Naive thymus-derived CD4-positive, alpha-beta T cell (primary cell): ENCODE measurements at regions not wholly inside any gene's neighbourhood (a gene's known extent, or its start where the extent isn't known, plus 50 kb on each side); places are given as distances from the start of the nearest gene placed in this dataset.

Experiments used
- ATAC-seq: fragments of 150-1000 bp; cut with Tn5 transposase; 2 replicates; pipeline ENCODE4 v1.10.0; 2021; ENCODE audit warnings: mild to moderate bottlenecking, moderate library complexity
- CTCF ChIA-PET: fragments of 350-600 bp; sonication (Branson Sonifier 250); formaldehyde crosslinking; loops from one replicate; lab custom pipeline; 2021; ENCODE audit warnings: antibody characterized with exemption; lab: Charles Lee
- POLR2A ChIA-PET: fragments of 350-600 bp; sonication (Branson Sonifier 250); formaldehyde crosslinking; loops from one replicate; lab custom pipeline; 2021; ENCODE audit warnings: antibody characterized with exemption, inconsistent platforms; lab: Charles Lee
- DNase-seq, 9 donors: peaks; one replicate each; pipeline versions ENCODE4 v3.0.0 to v3.0.0-alpha.2; 2020 to 2022; ENCODE audit warnings: mixed read lengths in 1 of 9
- H3K27ac ChIP-seq: one replicate; pipeline ENCODE4 v1.7.0; 2013; ENCODE audit warnings: mild to moderate bottlenecking, low read depth, low read length, moderate library complexity
- H3K27me3 ChIP-seq, 2 donors: one replicate each; pipeline ENCODE4 v1.7.0; 2013; ENCODE audit warnings: low read length in 2 of 2, mild to moderate bottlenecking in 2 of 2, moderate library complexity in 2 of 2; ENCODE audit not compliant: control insufficient read depth in 2 of 2, insufficient read depth in 2 of 2
- H3K36me3 ChIP-seq, 3 experiments: 1 replicate in 2 of 3; 2 replicates in 1 of 3; pipeline ENCODE4 v1.7.0; 2013; ENCODE audit warnings: low read length in 3 of 3, mild to moderate bottlenecking in 3 of 3, moderate library complexity in 1 of 3; ENCODE audit not compliant: insufficient read depth in 3 of 3, control insufficient read depth in 2 of 3
- H3K4me1 ChIP-seq, 2 donors: one replicate each; pipeline ENCODE4 v1.7.0; 2013; ENCODE audit warnings: low read length in 2 of 2, mild to moderate bottlenecking in 2 of 2, moderate library complexity in 1 of 2; ENCODE audit not compliant: control insufficient read depth in 2 of 2, insufficient read depth in 2 of 2
- H3K4me3 ChIP-seq: 2 replicates; pipeline ENCODE4 v1.7.0; 2013; ENCODE audit warnings: mild to moderate bottlenecking, low read length
- H3K9me3 ChIP-seq, 3 experiments: 1 replicate in 2 of 3; 2 replicates in 1 of 3; pipeline ENCODE4 v1.7.0; 2013; ENCODE audit warnings: low read length in 3 of 3; ENCODE audit not compliant: control insufficient read depth in 2 of 3
- H3K27ac Mint-ChIP-seq, 9 donors: one replicate each; pipeline ENCODE4 v1.8.0; 2020 to 2022; ENCODE audit warnings: mixed read lengths in 9 of 9, mild to moderate bottlenecking in 8 of 9, moderate library complexity in 5 of 9, inconsistent platforms in 2 of 9
- H3K27me3 Mint-ChIP-seq, 5 donors: one replicate each; pipeline ENCODE4 v1.8.0; 2021 to 2022; ENCODE audit warnings: mixed read lengths in 5 of 5, mild to moderate bottlenecking in 1 of 5
- H3K36me3 Mint-ChIP-seq, 5 donors: one replicate each; pipeline ENCODE4 v1.8.0; 2020 to 2022; ENCODE audit warnings: mixed read lengths in 5 of 5, mild to moderate bottlenecking in 3 of 5, inconsistent platforms in 1 of 5
- H3K4me1 Mint-ChIP-seq, 7 donors: one replicate each; pipeline ENCODE4 v1.8.0; 2020 to 2022; ENCODE audit warnings: mixed read lengths in 7 of 7, mild to moderate bottlenecking in 3 of 7, inconsistent platforms in 1 of 7
- H3K4me3 Mint-ChIP-seq, 10 donors: one replicate each; pipeline ENCODE4 v1.8.0; 2020 to 2022; ENCODE audit warnings: mild to moderate bottlenecking in 10 of 10, mixed read lengths in 10 of 10, moderate library complexity in 6 of 10, inconsistent platforms in 2 of 10
- H3K9me3 Mint-ChIP-seq, 11 donors: one replicate each; pipeline ENCODE4 v1.8.0; 2020 to 2022; ENCODE audit warnings: mixed read lengths in 11 of 11, mild to moderate bottlenecking in 4 of 11, inconsistent platforms in 1 of 11, moderate library complexity in 1 of 11
- intact Hi-C, 2 donors: fragments of 100-400 bp; cut with micrococcal nuclease; formaldehyde crosslinking; loops; one replicate each; pipeline ENCODE4 v1.15.1; 2023

DNA sequence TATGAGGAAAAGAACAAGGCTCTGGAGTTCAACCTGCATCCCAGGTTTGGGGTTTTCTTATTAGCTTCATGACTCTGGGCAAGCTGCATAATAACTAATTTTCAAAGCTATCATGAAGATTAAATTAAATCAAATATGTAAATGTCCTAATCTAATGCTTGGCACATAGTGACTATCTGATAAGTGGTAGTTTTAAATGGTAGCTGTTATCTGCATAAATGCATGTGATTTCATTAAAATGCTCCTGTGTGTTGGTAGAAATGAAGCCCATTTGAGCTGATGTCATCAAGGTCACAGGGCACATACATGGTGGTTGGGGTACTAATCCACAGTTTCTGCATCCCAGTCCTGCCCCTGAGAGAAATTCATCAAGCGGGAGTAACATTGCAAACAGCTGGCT is 428.8 kb downstream of the LRATD1 start:
- Mint-ChIP-seq H3K27ac (no peak overlapping the region), H3K4me3 (no peak overlapping the region), H3K27me3 (peaks cover 6 to 29% (median 10%) of the 10 kb centered on the region in 5 donors), H3K36me3 (peaks cover 0 to 3% (median 0%) of the 10 kb centered on the region in 5 donors), H3K4me1 (no peaks in the 10 kb centered on the region), H3K9me3 (peaks cover 0 to 16% (median 4%) of the 10 kb centered on the region in 11 donors)
- ATAC-seq (no peak), DNase-seq (no peak)
- H3K27me3 ChIP-seq = no peaks in the 10 kb centered on the region
- ChIA-PET CTCF (no interaction called here), POLR2A (no interaction called here)
- H3K4me1 ChIP-seq = no peaks in the 10 kb centered on the region
- H3K4me3 ChIP-seq = no peak overlapping the region
- no peaks in the 10 kb centered on the region for H3K36me3 ChIP-seq
- no peak overlapping the region for H3K27ac ChIP-seq
- no peaks in the 10 kb centered on the region for H3K9me3 ChIP-seq
- intact Hi-C loops = no loop called here

DNA sequence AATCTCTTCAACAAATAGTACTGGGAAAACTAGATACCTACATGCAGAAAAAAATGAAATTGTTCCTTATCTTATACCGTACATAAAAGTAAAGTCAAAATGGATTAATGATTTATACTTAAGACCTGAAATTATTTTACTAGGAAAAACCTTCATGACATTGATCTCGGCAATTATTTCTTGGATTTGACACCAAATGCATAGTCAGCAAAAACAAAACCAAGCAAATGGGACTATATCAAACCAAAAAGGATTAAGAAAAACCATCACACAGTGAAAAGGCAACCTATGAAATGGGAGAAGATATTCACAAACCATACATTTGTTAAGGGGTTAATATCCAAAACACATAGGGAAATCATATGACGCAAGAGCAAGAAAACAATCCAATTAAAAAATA is 433.6 kb downstream of the LRATD1 start:
- DNase-seq (no peak), ATAC-seq (no peak)
- CTCF ChIA-PET = no interaction called here
- peaks cover 0 to 24% (median 9%) of the 10 kb centered on the region in 5 donors for H3K27me3 Mint-ChIP-seq
- peaks cover 0 to 16% (median 4%) of the 10 kb centered on the region in 11 donors for H3K9me3 Mint-ChIP-seq
- Histone ChIP-seq H3K36me3 (no peaks in the 10 kb centered on the region), H3K4me1 (no peaks in the 10 kb centered on the region), H3K27me3 (no peaks in the 10 kb centered on the region), H3K27ac (no peak overlapping the region), H3K4me3 (no peak overlapping the region), H3K9me3 (no peaks in the 10 kb centered on the region)
- POLR2A ChIA-PET = no interaction called here
- H3K4me3 Mint-ChIP-seq = no peak overlapping the region
- no peak overlapping the region for H3K27ac Mint-ChIP-seq
- intact Hi-C loops = no loop called here
- H3K4me1 Mint-ChIP-seq = no peaks in the 10 kb centered on the region
- H3K36me3 Mint-ChIP-seq = peaks cover 0 to 3% (median 0%) of the 10 kb centered on the region in 5 donors

DNA sequence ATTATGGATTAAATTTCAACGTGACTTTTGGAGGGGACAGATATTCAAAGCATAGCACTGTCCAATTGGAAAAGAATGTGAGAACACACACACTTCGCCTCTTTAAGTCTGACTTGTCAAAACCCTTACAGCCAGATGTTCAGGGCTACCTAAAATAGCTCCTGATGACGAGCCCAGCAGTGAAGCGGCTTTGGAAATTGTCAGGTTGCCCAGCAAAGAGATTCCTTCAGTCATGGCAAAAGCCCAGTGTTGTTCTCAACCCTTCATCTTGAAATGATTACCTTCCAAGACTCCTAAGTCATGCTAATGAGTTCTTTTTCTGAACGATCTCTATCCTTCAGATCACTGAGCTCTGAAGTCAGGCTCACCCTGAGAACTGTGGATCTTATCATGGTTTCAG is 436.6 kb downstream of the LRATD1 start:
- Mint-ChIP-seq H3K4me1 (no peaks in the 10 kb centered on the region), H3K27me3 (peaks cover 0 to 24% (median 8%) of the 10 kb centered on the region in 5 donors), H3K27ac (no peak overlapping the region), H3K9me3 (peaks cover 0 to 9% (median 3%) of the 10 kb centered on the region in 11 donors), H3K36me3 (no peaks in the 10 kb centered on the region), H3K4me3 (no peak overlapping the region)
- Histone ChIP-seq H3K27me3 (no peaks in the 10 kb centered on the region), H3K36me3 (no peaks in the 10 kb centered on the region), H3K4me1 (no peaks in the 10 kb centered on the region), H3K9me3 (no peaks in the 10 kb centered on the region), H3K4me3 (no peak overlapping the region), H3K27ac (no peak overlapping the region)
- intact Hi-C loops = no loop called here
- DNase-seq (no peak), ATAC-seq (no peak)
- ChIA-PET CTCF (no interaction called here), POLR2A (no interaction called here)

DNA sequence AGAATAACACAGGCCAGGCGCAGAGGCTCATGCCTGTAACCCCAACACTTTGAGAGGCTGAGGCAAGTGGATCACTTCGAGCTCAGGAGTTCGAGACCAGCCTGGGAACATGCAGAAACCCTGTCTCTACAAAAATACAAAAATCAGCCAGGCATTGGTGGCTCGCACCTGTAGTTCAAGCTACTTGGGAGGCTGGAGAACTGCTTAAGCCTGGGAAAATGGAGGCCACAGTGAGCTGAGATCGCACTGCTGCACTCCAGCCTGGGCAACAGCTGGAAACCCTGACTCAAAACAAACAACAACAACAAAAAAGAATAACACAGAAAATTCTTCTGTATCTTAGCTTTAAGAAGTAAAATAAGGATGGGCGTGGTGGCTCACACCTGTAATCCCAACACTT is 440.3 kb downstream of the LRATD1 start:
- H3K4me1 ChIP-seq = no peaks in the 10 kb centered on the region
- no peak overlapping the region for H3K4me3 ChIP-seq
- Mint-ChIP-seq H3K9me3 (peaks cover 0 to 4% (median 0%) of the 10 kb centered on the region in 11 donors), H3K4me3 (no peak overlapping the region), H3K36me3 (no peaks in the 10 kb centered on the region), H3K4me1 (no peaks in the 10 kb centered on the region), H3K27ac (no peak overlapping the region), H3K27me3 (peaks cover 0 to 19% (median 7%) of the 10 kb centered on the region in 5 donors)
- intact Hi-C loops = no loop called here
- H3K27ac ChIP-seq = no peak overlapping the region
- H3K36me3 ChIP-seq = no peaks in the 10 kb centered on the region
- POLR2A ChIA-PET = no interaction called here
- no peaks in the 10 kb centered on the region for H3K9me3 ChIP-seq
- DNase-seq (no peak), ATAC-seq (no peak)
- no peaks in the 10 kb centered on the region for H3K27me3 ChIP-seq
- CTCF ChIA-PET = no interaction called here

DNA sequence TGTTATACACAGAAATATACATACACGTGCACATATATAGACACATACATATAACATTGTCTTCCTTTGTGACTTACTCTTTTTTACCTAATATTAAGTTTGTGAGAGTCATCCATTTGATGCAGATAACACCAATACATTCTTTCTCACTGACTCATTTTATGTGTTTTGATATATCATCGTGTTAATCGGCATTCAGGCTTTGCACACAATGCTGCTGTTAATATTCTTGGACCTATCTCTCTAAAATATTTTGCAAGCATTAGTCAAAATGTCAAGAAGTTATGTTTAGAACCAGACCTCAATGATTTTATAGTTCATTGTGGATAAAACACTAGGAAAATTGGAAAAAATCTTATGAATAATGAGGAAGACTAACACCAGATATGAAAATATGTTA is 441.1 kb downstream of the LRATD1 start:
- H3K27ac Mint-ChIP-seq = no peak overlapping the region
- ATAC-seq (no peak), DNase-seq (no peak)
- no peaks in the 10 kb centered on the region for H3K36me3 Mint-ChIP-seq
- H3K27me3 Mint-ChIP-seq = peaks cover 0 to 19% (median 7%) of the 10 kb centered on the region in 5 donors
- no peaks in the 10 kb centered on the region for H3K4me1 Mint-ChIP-seq
- CTCF ChIA-PET = no interaction called here
- Histone ChIP-seq H3K27ac (no peak overlapping the region), H3K27me3 (no peaks in the 10 kb centered on the region), H3K4me1 (no peaks in the 10 kb centered on the region), H3K9me3 (no peaks in the 10 kb centered on the region), H3K4me3 (no peak overlapping the region), H3K36me3 (no peaks in the 10 kb centered on the region)
- intact Hi-C loops = no loop called here
- H3K4me3 Mint-ChIP-seq = no peak overlapping the region
- POLR2A ChIA-PET = no interaction called here
- peaks cover 0 to 4% (median 0%) of the 10 kb centered on the region in 11 donors for H3K9me3 Mint-ChIP-seq

DNA sequence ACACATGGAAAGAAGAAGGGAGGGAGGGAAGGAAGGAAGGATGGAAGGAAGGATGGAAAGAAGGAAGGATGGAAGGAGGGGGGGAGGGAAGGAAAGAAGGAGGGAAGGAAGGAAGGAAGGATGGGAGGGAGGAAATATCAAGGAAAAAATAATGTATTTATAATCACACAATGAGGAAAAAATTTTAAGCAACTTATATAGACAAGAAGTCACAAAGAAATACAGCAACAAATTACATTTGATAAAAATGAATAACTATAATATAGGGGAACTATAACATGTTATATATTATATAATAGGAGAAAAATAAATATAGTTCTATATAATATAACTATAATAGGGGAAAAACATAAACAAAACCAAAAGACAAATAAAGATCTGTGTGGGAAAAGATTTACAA is 441.8 kb downstream of the LRATD1 start:
- Histone ChIP-seq H3K27me3 (no peaks in the 10 kb centered on the region), H3K4me1 (no peaks in the 10 kb centered on the region), H3K9me3 (no peaks in the 10 kb centered on the region), H3K36me3 (no peaks in the 10 kb centered on the region), H3K27ac (no peak overlapping the region), H3K4me3 (no peak overlapping the region)
- Mint-ChIP-seq H3K27me3 (peaks cover 0 to 20% (median 7%) of the 10 kb centered on the region in 5 donors), H3K27ac (no peak overlapping the region), H3K36me3 (no peaks in the 10 kb centered on the region), H3K9me3 (peaks cover 0 to 4% (median 0%) of the 10 kb centered on the region in 11 donors), H3K4me1 (no peaks in the 10 kb centered on the region), H3K4me3 (no peak overlapping the region)
- ChIA-PET CTCF (no interaction called here), POLR2A (no interaction called here)
- no peak for ATAC-seq
- DNase-seq = no peak
- intact Hi-C loops = no loop called here

DNA sequence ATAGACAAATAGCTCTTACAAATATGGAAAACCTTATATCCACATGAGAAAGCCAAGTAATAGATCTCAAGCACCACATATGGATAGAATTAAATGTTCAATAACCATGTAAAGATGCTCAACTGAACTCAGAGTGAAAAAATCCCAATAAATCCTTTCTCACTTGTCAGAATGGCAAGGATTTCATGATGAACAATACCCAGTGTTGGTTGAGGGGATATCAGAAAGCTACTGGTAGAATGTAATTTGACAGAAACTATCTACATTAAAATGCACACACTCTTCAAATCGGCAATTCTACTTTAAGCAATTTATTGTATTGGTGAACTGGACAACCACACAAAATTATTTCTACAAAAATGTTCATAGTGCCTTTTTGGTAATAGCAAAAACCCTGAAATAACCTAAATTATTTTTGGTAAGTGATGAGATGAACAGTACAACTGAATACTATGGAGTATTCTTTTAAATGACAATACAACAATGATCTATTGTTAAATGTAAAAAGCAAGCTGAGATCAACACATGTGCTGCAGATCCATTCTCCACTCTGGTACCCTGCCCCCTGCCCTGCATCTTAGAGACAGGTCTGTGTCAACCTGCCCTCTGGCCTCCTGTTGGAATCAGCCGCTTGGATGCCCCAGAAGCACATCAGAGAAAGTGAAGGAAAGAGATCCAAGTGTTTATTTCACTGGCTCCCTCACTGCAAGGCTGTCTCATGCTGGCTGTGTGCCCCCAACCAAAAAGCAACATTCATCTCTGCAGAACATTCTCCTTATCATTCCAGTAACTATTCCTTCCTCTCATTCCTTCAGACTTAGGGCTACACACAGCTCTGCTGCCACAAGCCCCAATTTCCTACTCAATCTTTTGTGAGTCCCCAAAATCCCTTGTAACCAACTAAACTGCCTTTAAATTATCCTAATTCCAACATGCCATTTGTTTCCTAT is 442.5 kb downstream of the LRATD1 start:
- ATAC-seq = no peak
- DNase-seq = no peak
- Histone ChIP-seq H3K9me3 (no peaks in the 10 kb centered on the region), H3K4me1 (no peaks in the 10 kb centered on the region), H3K27me3 (no peaks in the 10 kb centered on the region), H3K4me3 (no peak overlapping the region), H3K27ac (no peak overlapping the region), H3K36me3 (no peaks in the 10 kb centered on the region)
- Mint-ChIP-seq H3K4me3 (no peak overlapping the region), H3K9me3 (peaks cover 0 to 4% (median 0%) of the 10 kb centered on the region in 11 donors), H3K36me3 (no peaks in the 10 kb centered on the region), H3K27me3 (peaks cover 0 to 23% (median 9%) of the 10 kb centered on the region in 5 donors), H3K4me1 (no peaks in the 10 kb centered on the region), H3K27ac (no peak overlapping the region)
- ChIA-PET POLR2A (no interaction called here), CTCF (no interaction called here)
- intact Hi-C loops = no loop called here
